GM12892 (cell line): ENCODE measurements at regions not wholly inside any gene's neighbourhood (a gene's known extent, or its start where the extent isn't known, plus 50 kb on each side); places are given as distances from the start of the nearest gene placed in this dataset.

Source experiments
- DNase-seq: peaks from one replicate; pipeline ENCODE4 v3.0.0; 2011; ENCODE audit not compliant: insufficient read length
- FAIRE-seq: peaks from 2 replicates; lab custom pipeline; 2011; peaks lifted over from hg19 to GRCh38; lab: Jason Lieb, UNC
- POLR2A ChIP-seq: IDR thresholded peaks from 2 replicates; pipeline ENCODE4 v1.6.1; 2011; ENCODE audit warnings: low read depth, low read length, control low read depth
- POLR2AphosphoS5 ChIP-seq: IDR thresholded peaks from 2 replicates; pipeline ENCODE4 v1.6.1; 2011; ENCODE audit warnings: low read depth, low read length, control low read depth
- TAF1 ChIP-seq: IDR thresholded peaks from 2 replicates; pipeline ENCODE4 v1.6.1; 2011; ENCODE audit warnings: low read depth, mild to moderate bottlenecking, control low read depth, low read length, borderline replicate concordance

DNA sequence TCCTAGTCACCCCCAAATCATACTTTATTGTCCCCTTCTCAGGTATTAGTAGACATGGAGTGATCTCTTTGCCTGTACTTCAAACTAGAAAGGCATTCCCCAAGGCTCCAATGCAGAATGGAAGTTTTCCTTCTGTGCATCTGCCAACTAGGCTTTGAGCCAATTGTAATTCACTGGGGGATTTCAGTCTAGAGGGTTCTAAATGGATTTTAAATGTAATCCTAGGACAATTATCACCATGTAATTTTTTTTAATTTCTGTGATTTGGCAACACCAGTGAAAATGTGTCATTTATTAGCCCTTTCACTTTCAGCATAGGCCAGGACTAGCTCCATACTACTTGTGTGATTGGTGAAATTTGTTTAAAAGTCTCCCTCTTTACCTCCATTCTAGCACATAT is 557.6 kb upstream of the MARCKS start:
- DNase-seq (no peak), FAIRE-seq (no peak)
- TF ChIP-seq POLR2AphosphoS5 (no peak), TAF1 (no peak)

DNA sequence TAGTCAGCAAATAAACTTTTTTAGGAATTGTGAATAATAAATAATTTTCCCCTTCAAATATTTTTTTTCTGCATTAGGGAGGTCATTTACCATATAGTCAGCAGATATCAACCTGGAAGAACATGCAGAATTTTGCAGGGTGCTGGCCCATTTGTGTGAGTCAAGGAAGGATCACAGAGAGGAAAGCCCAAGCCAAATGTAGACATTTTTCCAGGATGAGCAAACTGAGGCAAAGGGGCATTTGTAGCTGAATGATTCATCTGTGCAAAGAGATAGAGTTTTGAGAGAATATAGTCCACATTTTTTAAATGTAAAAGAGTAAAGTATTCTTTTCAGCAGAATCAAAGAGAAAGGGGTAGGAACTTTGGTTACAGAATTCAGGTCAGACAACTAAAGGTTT is 555.5 kb upstream of the MARCKS start:
- TF ChIP-seq POLR2AphosphoS5 (no peak), TAF1 (no peak), POLR2A (no peak)
- FAIRE-seq: no peak
- DNase-seq: no peak

DNA sequence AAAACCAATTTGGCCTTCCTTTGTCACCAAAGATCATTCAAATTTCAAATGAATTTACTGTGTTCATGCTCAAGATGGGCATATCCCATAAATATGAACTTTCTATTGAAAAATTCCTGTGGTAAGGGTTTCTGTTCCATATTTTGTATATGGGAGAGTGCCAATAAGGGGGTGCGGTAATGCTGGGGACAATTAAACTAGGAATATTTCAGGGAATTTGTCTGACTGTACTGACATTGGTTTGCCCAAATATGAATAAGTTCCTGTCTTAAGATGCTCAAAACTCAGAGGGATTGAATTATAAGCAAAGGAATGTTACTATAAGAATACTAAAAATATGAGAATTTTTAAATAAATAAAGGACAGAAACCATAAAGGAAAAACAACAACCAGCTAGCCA is 553.0 kb upstream of the MARCKS start:
- no peak for FAIRE-seq
- DNase-seq: no peak
- TF ChIP-seq TAF1 (no peak), POLR2A (no peak), POLR2AphosphoS5 (no peak)

DNA sequence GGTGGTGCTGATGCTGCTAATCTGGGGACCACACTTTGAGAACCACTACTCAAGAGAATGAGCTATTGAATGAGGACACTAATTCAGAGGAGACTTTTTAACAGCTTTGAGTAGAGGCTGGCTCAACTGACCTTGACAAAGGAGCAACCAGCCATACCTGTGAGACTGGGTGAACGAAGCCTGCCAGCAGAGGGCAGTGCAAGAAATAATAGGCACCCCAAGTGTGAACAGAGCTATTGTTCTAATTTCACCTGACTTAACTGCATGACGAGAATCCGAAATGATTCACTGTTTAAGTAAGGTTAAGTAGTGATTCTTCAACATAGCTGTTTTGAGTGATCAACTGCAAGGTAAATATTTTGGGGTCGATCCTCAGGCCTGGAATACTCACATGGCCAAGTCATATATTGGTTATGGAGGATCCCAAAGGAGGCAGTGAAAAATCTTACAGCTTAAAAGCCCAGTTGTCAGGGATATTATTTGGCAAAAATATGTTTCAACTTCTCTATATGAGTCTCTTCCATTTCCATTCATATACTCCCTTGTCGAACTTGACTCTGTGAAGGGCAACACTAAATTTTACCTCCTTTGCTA is 550.5 kb upstream of the MARCKS start:
- no peak for TF ChIP-seq TAF1
- TF ChIP-seq POLR2AphosphoS5: no peak
- no peak for TF ChIP-seq POLR2A
- DNase-seq: no peak
- peak; percentile 77 for FAIRE-seq

DNA sequence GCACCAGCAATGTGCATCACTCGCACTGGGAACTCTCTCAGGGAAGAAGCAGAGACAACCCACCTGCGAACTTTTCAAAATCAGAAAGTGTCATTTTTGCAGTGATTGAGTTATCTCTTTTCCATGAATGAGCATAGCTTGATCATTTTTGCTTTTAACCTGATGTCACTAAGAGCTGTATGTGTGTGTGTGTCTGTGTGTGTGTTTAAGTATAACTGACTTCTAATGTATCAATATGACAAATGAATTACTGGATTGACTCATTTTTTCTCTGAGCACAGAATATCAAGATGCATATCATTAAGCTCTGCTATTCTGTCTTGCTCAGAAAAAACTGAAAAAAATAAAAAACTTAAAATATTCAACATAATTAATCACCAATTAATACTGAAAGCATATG is 548.9 kb upstream of the MARCKS start:
- no peak for DNase-seq
- no peak for TF ChIP-seq POLR2A
- no peak for TF ChIP-seq POLR2AphosphoS5
- no peak for FAIRE-seq

DNA sequence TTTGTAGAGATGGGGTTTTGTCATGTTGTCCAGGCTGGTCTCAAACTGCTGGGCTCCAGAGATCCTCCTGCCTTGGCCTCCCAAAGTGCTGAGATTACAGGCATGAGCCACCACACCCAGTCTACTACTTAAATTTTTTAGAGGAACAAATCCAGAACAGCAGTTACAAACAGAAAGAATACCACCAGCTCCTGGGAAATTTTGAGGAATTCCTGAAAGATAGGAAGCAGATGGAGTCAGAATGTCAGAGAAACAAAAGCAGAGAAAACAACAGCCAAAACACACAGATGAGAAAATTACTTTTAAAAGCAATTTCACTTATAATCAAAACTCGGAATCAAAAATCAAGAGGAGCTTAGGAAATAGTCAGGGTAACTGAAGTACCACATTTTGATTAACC is 543.3 kb upstream of the MARCKS start:
- no peak for FAIRE-seq
- DNase-seq: no peak
- TF ChIP-seq POLR2A (no peak), TAF1 (no peak), POLR2AphosphoS5 (no peak)

DNA sequence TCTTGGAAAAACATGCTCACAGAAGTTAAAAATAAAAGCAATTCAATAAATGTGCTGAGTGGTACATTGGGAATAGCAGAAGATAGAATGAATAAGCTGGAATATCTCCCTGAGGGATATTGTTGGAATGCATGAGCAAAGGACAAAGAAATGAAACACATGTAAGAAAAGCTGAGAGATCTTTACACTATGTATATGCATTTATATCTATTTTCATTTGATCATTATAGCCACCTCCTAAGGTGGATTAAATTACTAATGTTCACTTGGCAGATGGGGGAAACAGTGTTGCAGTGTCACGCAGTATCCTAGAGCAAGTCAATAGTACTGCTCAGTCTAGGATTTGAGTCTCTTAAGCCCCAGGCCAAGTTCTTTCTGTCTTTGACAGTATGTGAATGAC is 542.0 kb upstream of the MARCKS start:
- no peak for FAIRE-seq
- DNase-seq: no peak
- no peak for TF ChIP-seq TAF1
- no peak for TF ChIP-seq POLR2AphosphoS5
- TF ChIP-seq POLR2A: no peak

DNA sequence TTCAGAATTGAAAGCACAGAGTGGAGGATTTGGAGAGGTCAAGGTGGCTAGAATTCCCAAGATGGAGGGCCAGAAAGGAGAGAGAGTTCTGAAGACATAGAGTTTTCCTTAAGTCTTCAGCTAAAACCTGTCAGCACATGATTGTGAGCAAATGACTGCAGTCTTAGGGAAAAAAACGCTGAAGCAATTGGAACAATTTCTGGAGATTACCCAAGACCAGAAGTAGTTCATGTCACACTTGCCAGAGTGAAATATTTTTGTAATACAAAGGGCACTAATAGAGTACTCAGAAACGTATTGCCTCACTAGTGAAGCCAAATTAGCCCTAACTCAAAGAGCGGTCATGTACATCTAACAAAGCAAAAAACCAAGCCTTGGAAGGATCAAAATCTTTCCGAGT is 541.3 kb upstream of the MARCKS start:
- FAIRE-seq (no peak), DNase-seq (no peak)
- TF ChIP-seq POLR2A (no peak), TAF1 (no peak), POLR2AphosphoS5 (no peak)

DNA sequence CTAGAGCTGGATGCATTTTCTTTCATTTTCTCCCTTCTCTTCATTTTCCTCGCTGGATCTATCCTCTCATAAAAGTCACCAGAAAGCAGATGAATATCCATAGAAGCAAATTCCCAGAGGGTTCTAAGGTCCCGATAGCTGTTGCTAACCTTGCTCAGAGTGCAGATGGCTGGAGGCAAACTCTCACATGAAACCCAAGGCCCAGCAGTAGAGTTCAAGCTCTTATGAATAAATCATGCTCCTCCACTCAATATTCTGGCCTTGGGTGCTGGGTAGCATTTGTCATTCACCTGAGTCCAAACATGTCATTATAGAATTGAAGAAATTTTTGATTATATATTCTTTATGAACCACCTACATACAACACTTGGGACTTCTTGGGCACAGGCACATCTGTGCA is 539.7 kb upstream of the MARCKS start:
- TF ChIP-seq TAF1: no peak
- no peak for TF ChIP-seq POLR2A
- TF ChIP-seq POLR2AphosphoS5: no peak
- FAIRE-seq: no peak
- no peak for DNase-seq

DNA sequence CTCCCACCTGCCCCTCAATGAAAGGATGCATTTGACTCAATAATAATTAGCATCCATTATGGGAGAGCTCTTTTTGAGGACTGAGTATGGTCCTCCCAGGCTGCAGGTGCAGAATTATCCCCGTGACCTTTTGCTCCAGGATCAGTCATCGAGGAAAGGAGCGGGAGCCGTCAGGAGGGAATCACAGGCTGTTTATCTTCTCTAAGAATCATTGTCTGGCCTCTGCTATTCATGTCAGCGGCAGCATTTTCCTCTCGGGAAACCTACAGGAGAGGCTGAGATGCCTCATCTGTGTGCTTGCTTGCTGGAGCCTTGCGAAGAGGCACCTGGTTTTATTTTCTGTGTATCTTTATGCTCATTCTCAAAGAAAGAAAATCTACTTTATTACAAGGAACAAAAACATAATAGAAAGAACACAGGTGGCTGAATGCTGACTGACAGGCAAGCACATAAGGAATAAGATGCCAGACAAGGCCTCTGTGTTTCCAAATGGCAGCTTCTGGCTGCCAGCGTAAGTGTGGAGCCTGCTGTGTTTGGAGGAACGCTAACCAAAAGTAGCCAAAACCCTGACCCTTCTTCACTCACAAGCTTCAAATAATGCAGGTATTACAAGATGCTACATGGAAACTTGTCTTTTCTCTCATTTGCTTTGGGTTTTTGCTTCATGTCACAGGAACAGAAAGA is 539.1 kb upstream of the MARCKS start:
- FAIRE-seq (no peak), DNase-seq (no peak)
- TF ChIP-seq TAF1: no peak
- no peak for TF ChIP-seq POLR2AphosphoS5
- no peak for TF ChIP-seq POLR2A

DNA sequence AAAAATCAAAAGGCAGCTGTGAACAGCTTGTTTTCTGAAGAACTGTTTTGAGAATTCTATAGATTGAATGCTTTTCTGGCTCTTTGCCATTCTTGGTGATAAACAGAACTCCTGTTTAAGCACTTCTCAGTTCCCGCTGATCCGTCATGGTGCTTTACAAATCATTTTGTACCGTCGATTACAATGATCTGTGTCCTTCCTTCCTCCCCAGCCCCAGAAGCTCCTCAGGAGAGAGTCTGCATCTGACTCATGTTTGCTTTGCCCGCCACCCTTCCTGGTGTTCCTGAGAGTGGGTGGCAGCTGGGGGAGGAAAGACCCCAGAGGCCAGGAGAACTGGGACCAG is 538.6 kb upstream of the MARCKS start:
- FAIRE-seq: no peak
- no peak for DNase-seq
- TF ChIP-seq POLR2AphosphoS5: no peak
- no peak for TF ChIP-seq POLR2A
- TF ChIP-seq TAF1: no peak

DNA sequence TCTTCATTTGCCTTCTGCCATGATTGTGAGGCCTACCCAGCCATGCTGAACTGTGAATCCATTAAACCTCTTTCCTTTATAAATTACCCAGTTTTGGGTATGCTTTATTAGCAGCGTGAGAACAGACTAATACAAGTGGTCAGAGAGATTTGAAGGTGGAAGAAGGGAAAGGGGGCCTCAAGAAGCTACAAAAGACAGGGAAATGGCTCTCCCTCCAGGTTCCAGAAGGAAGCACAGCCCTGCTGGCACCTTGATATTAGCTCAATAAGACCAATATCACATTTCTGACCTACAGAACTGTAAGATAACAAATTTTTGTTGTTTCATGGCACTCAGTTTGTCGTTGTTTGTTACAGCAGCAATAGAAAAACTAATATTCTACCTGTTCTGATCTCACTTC is 536.5 kb upstream of the MARCKS start:
- FAIRE-seq (no peak), DNase-seq (no peak)
- TF ChIP-seq TAF1: no peak
- TF ChIP-seq POLR2AphosphoS5: no peak
- no peak for TF ChIP-seq POLR2A
